CD4-positive, alpha-beta T cell treated with Interleukin-1 beta for 1 hour (primary cell): ENCODE measurements at regions not wholly inside any gene's neighbourhood (a gene's known extent, or its start where the extent isn't known, plus 50 kb on each side); places are given as distances from the start of the nearest gene placed in this dataset.
"Not testable (repeated sequence)": the region's sequence is repeated elsewhere in the genome, so short reads cannot be mapped to it uniquely, and the experiment has no call there.

Source experiments
- DNase-seq, 2 donors: peaks; one replicate each; pipeline ENCODE4 v3.0.0-alpha.2; 2020 to 2022

GRCh38 chr4:75287738-75288517 lies 226.3 kb downstream of the RCHY1 start:
- no peak for DNase-seq

DNA sequence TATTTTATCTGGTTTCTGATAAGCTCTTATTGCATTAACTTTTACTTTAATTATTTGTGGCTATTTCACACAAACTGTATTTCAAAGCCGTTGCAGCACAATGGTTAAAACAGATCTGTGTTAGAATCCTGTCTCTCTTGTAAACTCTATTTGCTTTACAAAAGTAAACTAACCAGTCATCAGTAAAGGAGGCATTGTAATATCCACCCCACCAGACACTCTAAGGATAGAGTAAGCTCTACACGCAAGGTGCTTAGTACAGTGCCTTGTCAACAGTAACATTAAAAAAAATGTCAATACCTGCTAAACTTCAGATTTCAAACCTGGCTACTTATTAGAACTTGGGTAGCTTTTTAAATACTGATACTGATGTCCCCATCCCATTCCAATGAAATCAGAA lies 228.4 kb downstream of the RCHY1 start:
- no peak for DNase-seq

GRCh38 chr4:75284831-75285230 lies 229.4 kb downstream of the RCHY1 start:
- DNase-seq: no peak

DNA sequence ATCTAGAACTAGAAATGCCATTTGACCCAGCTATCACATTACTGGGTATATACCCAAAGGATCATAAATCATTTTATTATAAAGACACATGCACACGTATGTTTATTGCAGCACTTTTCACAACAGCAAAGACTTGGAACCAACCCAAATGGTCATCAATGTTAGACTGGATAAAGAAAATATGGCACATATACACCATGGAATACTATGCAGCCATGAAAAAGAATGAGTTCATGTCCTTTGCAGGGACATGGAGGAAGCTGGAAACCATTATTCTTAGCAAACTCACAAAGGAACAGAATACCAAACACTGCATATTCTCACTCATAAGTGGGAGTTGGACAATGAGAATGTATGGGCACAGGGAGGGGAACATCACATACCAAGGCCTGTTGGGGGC lies 233.7 kb downstream of the RCHY1 start:
- DNase-seq: not testable (repeated sequence)

GRCh38 chr4:75259306-75259705 lies 254.9 kb downstream of the RCHY1 start:
- no peak for DNase-seq

DNA sequence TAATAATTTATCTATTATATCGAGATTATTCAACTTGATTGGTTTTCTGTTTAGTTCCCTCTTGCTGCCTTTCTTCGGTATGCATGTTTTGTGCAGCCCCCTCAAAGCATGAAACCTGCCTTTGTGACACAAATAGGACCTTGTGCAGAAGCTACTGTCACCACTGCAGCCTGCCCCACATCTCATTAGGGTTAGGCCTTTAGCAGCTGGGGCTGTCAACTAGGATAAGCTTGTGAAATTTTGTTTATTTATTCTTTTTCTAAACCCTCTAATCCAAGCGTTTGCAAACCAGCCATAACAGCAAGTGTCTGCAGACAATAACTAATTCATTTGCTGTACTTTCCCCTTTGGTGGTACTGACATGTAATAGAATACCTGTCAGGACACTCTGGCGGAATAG lies 258.9 kb downstream of the RCHY1 start:
- no peak for DNase-seq

- no peak for DNase-seq
These were observed 259.5 kb downstream of the RCHY1 start for GRCh38 chr4:75254745-75255144.

GRCh38 chr4:75253094-75253493 lies 261.1 kb downstream of the RCHY1 start:
- DNase-seq: not testable (repeated sequence)

DNA sequence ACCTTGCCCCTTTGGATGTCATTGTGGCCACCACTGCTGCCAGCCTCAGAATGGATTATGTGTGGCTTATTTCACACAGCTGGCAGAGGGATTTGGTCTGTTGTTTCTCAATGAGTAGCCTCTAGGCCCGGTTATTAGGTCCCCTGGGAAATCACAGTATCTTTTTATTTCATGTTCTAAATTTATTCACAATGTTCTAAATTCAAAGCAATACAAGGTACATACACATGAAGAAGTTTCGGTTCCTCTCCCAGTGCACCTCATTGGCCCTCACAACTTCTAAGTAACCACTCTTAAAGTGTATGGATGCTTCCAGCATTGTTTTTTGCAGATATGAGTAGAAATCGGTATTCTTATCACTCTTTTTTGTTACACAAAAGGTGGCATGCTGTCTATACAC lies 262.7 kb downstream of the RCHY1 start:
- no peak for DNase-seq

- DNase-seq: no peak
These were observed 264.5 kb downstream of the RCHY1 start for GRCh38 chr4:75249739-75250138.

DNA sequence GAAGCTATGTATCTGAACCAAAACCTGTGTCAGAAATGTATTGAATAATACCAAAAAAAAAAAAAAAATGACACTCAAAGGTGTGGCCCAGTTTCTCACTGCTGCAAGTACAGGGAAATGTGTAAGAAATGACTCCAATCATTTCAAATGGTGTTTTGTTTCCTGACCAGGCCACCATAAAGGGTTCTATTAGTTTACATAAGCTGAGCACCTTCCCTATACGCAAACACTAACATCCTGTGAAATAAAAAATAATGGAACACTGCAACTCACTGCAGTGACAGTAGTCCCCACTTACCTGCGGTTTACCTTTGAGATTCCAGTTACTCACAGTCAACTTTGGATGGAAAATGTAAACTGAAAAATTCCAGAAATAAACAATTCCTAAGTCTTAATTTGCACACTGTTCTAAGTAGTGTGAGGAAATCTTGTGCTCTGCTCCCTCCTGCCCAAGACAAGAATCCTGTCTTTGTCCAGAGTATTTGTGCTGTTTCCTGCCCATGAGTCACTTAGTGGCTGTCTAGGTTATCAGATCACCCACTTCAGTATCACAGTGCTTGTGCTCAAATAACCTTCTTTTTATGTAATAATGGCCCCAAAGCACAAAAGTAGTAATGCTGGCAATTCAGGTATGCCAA lies 265.3 kb downstream of the RCHY1 start:
- DNase-seq: no peak

DNA sequence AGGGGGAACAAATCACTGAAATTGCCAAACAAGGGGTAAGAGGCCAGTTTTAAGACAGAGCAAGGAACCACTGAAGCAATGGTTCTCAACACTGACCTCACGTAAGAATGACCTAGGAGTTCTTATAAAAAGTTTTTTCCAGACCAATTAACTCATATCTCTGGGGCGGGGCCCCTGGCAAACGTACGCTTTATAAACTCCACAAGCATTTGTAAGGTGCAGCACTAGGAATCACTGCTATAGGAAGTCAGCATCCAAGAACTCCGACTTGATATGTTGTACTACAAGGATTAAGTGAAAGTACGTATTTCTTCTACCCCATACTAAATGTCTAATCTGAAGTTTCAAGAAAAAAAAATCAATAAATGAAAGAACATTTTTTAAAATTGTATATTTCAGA lies 269.9 kb downstream of the RCHY1 start:
- DNase-seq: no peak

DNA sequence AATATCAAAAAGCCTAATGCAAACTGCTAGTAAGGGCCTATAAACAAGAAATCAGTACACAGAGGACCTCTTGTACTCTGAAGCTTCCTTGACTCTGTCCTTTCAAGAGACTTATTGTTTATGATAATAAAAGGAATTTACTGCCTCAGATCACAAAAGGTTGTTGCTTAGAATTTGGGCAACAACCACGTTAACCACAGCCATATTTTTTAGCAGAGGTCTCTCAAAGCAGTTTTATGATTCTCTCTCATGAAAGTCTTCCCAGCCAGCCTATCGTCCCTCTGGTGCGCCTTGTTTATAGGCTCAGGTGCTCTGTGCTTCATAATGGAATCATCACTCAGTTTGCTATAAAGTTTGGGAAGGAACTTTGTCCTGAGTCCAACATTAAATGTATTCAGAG lies 270.6 kb downstream of the RCHY1 start:
- no peak for DNase-seq

- no peak for DNase-seq
These were observed 278.7 kb downstream of the RCHY1 start for GRCh38 chr4:75235359-75235951.

DNA sequence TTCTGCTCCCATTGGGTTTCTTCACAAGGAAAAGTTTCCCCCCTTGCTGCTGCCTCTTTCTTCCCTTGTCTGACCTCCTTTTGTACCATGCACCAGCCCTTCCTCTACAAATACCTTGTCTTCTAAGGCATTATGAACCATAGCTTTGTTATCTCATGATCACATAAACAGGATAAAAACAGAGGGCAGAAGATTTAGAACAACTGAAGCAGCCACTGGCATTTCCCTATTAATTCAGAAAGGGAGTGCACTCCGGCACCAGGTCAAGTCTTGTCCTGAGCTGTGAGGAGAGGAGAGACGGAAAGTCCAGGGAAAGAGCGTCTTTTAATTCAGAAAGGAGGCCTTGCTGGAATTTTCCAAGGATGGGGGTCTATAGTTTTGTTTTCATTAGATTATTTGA lies 281.7 kb downstream of the RCHY1 start:
- no peak for DNase-seq

DNA sequence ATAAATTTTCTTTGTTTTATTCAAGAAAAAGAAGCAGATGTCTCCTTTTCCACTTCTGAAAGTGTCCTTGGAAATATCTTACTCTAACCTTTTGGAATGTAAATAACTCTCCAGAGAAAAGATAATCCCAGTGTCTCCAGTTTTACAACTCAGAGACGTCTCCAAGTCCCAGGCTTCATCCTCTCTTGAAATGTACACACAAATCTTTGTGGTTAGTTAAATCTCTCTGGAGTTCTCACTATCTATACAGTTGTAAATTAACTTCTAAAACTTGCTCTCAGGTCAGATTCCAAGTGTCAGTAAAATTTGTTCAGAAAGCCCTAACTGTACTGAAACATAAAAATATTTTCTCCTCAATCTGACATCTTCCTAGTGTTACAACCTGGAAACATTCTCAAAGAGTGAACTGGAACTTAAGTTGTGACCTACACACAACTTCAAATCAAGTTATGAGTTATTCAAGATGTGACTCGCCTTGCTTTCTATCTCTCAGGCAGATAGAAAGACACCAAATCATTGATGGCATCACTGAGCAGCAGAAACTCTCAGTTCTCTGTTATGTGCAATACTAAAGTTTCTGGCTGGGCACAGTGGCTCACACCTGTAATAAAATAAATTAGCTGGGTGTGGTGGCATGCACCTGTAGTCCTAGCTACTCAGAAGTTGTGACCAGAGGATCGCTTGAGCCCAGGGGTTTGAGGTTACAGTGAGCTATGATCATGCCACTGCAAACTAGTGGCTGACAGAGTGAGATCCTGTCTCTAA lies 284.2 kb downstream of the RCHY1 start:
- no peak for DNase-seq

GRCh38 chr4:75213480-75213879 lies 280.6 kb downstream of the PARM1 start:
- DNase-seq: no peak

- DNase-seq: no peak
These were observed 278.5 kb downstream of the PARM1 start for GRCh38 chr4:75211422-75211821.

GRCh38 chr4:75207902-75208301 lies 275.0 kb downstream of the PARM1 start:
- no peak for DNase-seq

GRCh38 chr4:75195111-75195510 lies 262.2 kb downstream of the PARM1 start:
- no peak for DNase-seq

DNA sequence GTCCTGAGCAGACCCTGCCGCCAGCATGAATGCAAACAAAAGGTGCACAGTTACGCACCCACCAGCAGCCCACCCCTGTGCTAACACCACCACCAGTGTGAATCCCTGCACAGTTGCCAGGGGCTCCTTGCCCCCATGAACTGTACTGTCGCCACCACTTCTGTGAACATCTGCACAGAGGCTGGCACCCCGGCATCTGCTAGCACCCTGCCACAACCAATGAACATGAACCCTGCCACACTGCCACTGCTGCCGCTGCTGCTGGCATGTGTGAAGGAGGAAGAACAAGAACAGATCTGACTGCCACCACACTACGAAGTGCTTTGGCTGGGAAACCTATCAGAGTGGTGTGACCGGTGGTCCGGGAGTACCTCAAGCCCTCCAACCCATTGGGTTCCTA lies 261.3 kb downstream of the PARM1 start:
- no peak for DNase-seq

- DNase-seq: not testable (repeated sequence)
These were observed 259.3 kb downstream of the PARM1 start for GRCh38 chr4:75192182-75192581.

- no peak for DNase-seq
These were observed 256.9 kb downstream of the PARM1 start for GRCh38 chr4:75189711-75190335.
